Sigmoid colon (tissue), 6 donors: ENCODE measurements at regions not wholly inside any gene's neighbourhood (a gene's known extent, or its start where the extent isn't known, plus 50 kb on each side); places are given as distances from the start of the nearest gene placed in this dataset.

Experiments
- DNase-seq: peaks from one replicate; pipeline ENCODE4 v3.0.0-alpha.2; 2019
- H3K27ac ChIP-seq, 4 donors: fragments of 200-600 bp; sonication (generic); one replicate each; pipeline ENCODE4 v1.5.1; 2016 to 2019; ENCODE audit warnings: mild to moderate bottlenecking in 1 of 4
- H3K27me3 ChIP-seq, 3 donors: fragments of 200-600 bp; sonication (generic); one replicate each; pipeline ENCODE4 v1.5.1; 2019; ENCODE audit warnings: mild to moderate bottlenecking in 1 of 3
- H3K36me3 ChIP-seq, 4 donors: fragments of 200-600 bp; sonication (generic); one replicate each; pipeline ENCODE4 v1.5.1; 2016 to 2019
- H3K4me1 ChIP-seq, 4 donors: fragments of 200-600 bp; sonication (generic); one replicate each; pipeline ENCODE4 v1.5.1; 2017 to 2019
- H3K4me3 ChIP-seq, 4 donors: fragments of 200-600 bp; sonication (generic); one replicate each; pipeline ENCODE4 v1.5.1; 2017 to 2019; ENCODE audit warnings: mild to moderate bottlenecking in 2 of 4, moderate library complexity in 1 of 4
- H3K9me3 ChIP-seq, 4 donors: fragments of 200-600 bp in 3 of 4; sonication (generic) in 3 of 4; one replicate each; pipeline versions ENCODE4 v1.5.1 to v1.6.1; 2013 to 2019
- CTCF ChIP-seq, 4 experiments: fragments of 450-650 bp in 3 of 4; fragments of 200-600 bp in 1 of 4; IDR thresholded peaks; one replicate each; pipeline ENCODE4 v1.5.1; 2016 to 2019; ENCODE audit warnings: antibody characterized with exemption in 4 of 4, mild to moderate bottlenecking in 3 of 4, moderate library complexity in 2 of 4
- EP300 ChIP-seq, 4 donors: sonication (generic); formaldehyde crosslinking; IDR thresholded peaks; one replicate each; pipeline ENCODE4 v1.6.1; 2017; ENCODE audit warnings: antibody characterized with exemption in 4 of 4
- POLR2A ChIP-seq, 2 donors: fragments of 450-650 bp; IDR thresholded peaks; one replicate each; pipeline ENCODE4 v1.6.1; 2016; ENCODE audit warnings: antibody characterized with exemption in 2 of 2, mild to moderate bottlenecking in 2 of 2, moderate library complexity in 2 of 2
- POLR2AphosphoS5 ChIP-seq, 4 donors: sonication (generic); formaldehyde crosslinking; IDR thresholded peaks; one replicate each; pipeline ENCODE4 v1.6.1; 2017; ENCODE audit warnings: antibody characterized with exemption in 4 of 4
- WGBS, 2 donors: extraction: QIAGEN DNeasy Blood & Tissue Kit; methylation state at CpG; one replicate each; pipeline ENCODE4 v1.1.7; 2013; 5-methylcytosine and 5-hydroxymethylcytosine counted together
- intact Hi-C: fragments of 100-400 bp; cut with DNase I; formaldehyde crosslinking; loops from one replicate; pipeline ENCODE4 v1.15.1; 2023
- donor health status: healthy with polysubstance abuse.
- donor health status: healthy.

- Histone ChIP-seq H3K27ac (peak overlapping the region in 2 of 4 donors; percentile 11 to 23), H3K4me3 (no peak overlapping the region), H3K9me3 (peaks cover 0 to 7% (median 0%) of the 10 kb centered on the region in 4 donors), H3K4me1 (no peaks in the 10 kb centered on the region), H3K36me3 (no peaks in the 10 kb centered on the region), H3K27me3 (no peaks in the 10 kb centered on the region)
- intact Hi-C loops = no loop called here
- 64 to 74% methylated on average over 4 of the region's 4 CpGs for WGBS, 2 donors
- TF ChIP-seq POLR2A (IDR thresholded peaks at IDR 0.05) (no peak), EP300 (IDR thresholded peaks at IDR 0.05) (no peak), POLR2AphosphoS5 (IDR thresholded peaks at IDR 0.05) (peak; percentile 25 to 64 (median 50)), CTCF (IDR thresholded peaks at IDR 0.05) (no peak)
- peak; percentile 80 for DNase-seq
Observed at GRCh38 chr20:12166053-12166717, 248.5 kb downstream of the BTBD3 start.

- intact Hi-C loops = loop anchor here (5.0 kb wide), 1 partner anchor 52 kb away; no protein-coding TSS in a partner anchor
- Histone ChIP-seq H3K4me1 (peaks cover 0 to 26% (median 19%) of the 10 kb centered on the region in 4 donors), H3K36me3 (no peaks in the 10 kb centered on the region), H3K27me3 (no peaks in the 10 kb centered on the region), H3K27ac (no peak overlapping the region), H3K4me3 (no peak overlapping the region), H3K9me3 (peaks cover 0 to 7% (median 0%) of the 10 kb centered on the region in 4 donors)
- WGBS, 2 donors = 78 to 80% methylated on average over 1 of the region's 1 CpG
- no peak for DNase-seq
- TF ChIP-seq POLR2A (IDR thresholded peaks at IDR 0.05) (no peak), POLR2AphosphoS5 (IDR thresholded peaks at IDR 0.05) (no peak), EP300 (IDR thresholded peaks at IDR 0.05) (no peak), CTCF (IDR thresholded peaks at IDR 0.05) (no peak)
Observed at GRCh38 chr20:12170406-12170805, 252.7 kb downstream of the BTBD3 start.

GRCh38 chr20:12171923-12172524 is 254.3 kb downstream of the BTBD3 start:
- 55 to 84% methylated on average over 2 of the region's 2 CpGs for WGBS, 2 donors
- H3K4me3 ChIP-seq = no peak overlapping the region
- DNase-seq = peak; percentile 67

GRCh38 chr20:12173347-12174012 is 255.8 kb downstream of the BTBD3 start:
- Histone ChIP-seq H3K4me1 (peaks cover 3 to 30% (median 19%) of the 10 kb centered on the region in 4 donors), H3K27ac (no peak overlapping the region), H3K36me3 (no peaks in the 10 kb centered on the region), H3K27me3 (no peaks in the 10 kb centered on the region), H3K4me3 (no peak overlapping the region), H3K9me3 (peaks cover 0 to 1% (median 0%) of the 10 kb centered on the region in 4 donors)
- WGBS, 2 donors = 67 to 80% methylated on average over 2 of the region's 2 CpGs
- no peak for DNase-seq
- no peak for TF ChIP-seq EP300 (IDR thresholded peaks at IDR 0.05)
- no peak for TF ChIP-seq POLR2AphosphoS5 (IDR thresholded peaks at IDR 0.05)
- no peak for TF ChIP-seq CTCF (IDR thresholded peaks at IDR 0.05)
- no peak for TF ChIP-seq POLR2A (IDR thresholded peaks at IDR 0.05)
- intact Hi-C loops = loop anchor here (5.0 kb wide), 1 partner anchor 49 kb away; no protein-coding TSS in a partner anchor

More at GRCh38 chr20:12171923-12172524, 254.3 kb downstream of the BTBD3 start:
- H3K36me3 ChIP-seq = no peaks in the 10 kb centered on the region
- peak overlapping the region in 2 of 4 donors; percentile 35 to 52 for H3K27ac ChIP-seq
- no peaks in the 10 kb centered on the region for H3K27me3 ChIP-seq
- H3K4me1 ChIP-seq = peaks cover 3 to 26% (median 19%) of the 10 kb centered on the region in 4 donors
- TF ChIP-seq EP300 (IDR thresholded peaks at IDR 0.05) (no peak), POLR2AphosphoS5 (IDR thresholded peaks at IDR 0.05) (peak in 3 of 4 donors; percentile 23 to 63 (median 56)), CTCF (IDR thresholded peaks at IDR 0.05) (no peak), POLR2A (IDR thresholded peaks at IDR 0.05) (no peak)
- peaks cover 0 to 7% (median 0%) of the 10 kb centered on the region in 4 donors for H3K9me3 ChIP-seq
- intact Hi-C loops = loop anchor here (5.0 kb wide), 1 partner anchor 50 kb away; no protein-coding TSS in a partner anchor
